Sigmoid colon (tissue), 3 donors: ENCODE measurements at regions not wholly inside any gene's neighbourhood (a gene's known extent, or its start where the extent isn't known, plus 50 kb on each side); places are given as distances from the start of the nearest gene placed in this dataset.

Experiments used
- CTCF ChIP-seq, 4 experiments: fragments of 450-650 bp in 3 of 4; fragments of 200-600 bp in 1 of 4; IDR thresholded peaks; one replicate each; pipeline ENCODE4 v1.5.1; 2016 to 2019; ENCODE audit warnings: antibody characterized with exemption in 4 of 4, mild to moderate bottlenecking in 3 of 4, moderate library complexity in 2 of 4
- POLR2A ChIP-seq, 2 donors: fragments of 450-650 bp; IDR thresholded peaks; one replicate each; pipeline ENCODE4 v1.6.1; 2016; ENCODE audit warnings: antibody characterized with exemption in 2 of 2, mild to moderate bottlenecking in 2 of 2, moderate library complexity in 2 of 2

- TF ChIP-seq CTCF (IDR thresholded peaks at IDR 0.05) (no peak), POLR2A (IDR thresholded peaks at IDR 0.05) (no peak)
These were observed 375.1 kb upstream of the CDH19 start for GRCh38 chr18:66979009-66979408.
